ENCODE measurements at regions not wholly inside any gene's neighbourhood (a gene's known extent, or its start where the extent isn't known, plus 50 kb on each side); places are given as distances from the start of the nearest gene placed in this dataset.

DNA sequence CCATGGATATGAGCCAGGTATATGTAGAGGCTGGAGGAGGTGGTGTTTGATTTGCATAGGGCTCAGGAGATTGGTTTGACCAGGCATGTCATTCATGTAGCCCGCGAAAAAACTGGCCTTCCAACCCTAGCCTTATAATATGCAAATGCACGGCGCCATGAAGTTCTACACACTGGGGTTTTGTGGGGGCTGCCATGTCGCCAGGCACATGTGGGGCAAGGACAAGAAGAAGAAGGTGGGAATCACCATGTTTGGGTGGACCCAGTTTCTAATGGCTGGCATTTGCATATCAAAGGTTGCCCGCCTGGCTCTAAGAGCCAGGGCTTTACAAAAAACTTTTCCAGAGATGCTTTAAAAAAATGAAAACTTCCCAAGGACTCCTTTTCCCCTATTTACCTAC, 1251.0 kb downstream of the PCDH18 start:
- TF ChIP-seq, protein P1, sequence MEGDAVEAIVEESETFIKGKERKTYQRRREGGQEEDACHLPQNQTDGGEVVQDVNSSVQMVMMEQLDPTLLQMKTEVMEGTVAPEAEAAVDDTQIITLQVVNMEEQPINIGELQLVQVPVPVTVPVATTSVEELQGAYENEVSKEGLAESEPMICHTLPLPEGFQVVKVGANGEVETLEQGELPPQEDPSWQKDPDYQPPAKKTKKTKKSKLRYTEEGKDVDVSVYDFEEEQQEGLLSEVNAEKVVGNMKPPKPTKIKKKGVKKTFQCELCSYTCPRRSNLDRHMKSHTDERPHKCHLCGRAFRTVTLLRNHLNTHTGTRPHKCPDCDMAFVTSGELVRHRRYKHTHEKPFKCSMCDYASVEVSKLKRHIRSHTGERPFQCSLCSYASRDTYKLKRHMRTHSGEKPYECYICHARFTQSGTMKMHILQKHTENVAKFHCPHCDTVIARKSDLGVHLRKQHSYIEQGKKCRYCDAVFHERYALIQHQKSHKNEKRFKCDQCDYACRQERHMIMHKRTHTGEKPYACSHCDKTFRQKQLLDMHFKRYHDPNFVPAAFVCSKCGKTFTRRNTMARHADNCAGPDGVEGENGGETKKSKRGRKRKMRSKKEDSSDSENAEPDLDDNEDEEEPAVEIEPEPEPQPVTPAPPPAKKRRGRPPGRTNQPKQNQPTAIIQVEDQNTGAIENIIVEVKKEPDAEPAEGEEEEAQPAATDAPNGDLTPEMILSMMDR (IDR thresholded peaks at IDR 0.05): no peak
- no peak for TF ChIP-seq POLR2A (IDR thresholded peaks at IDR 0.05)
